H1 (cell line): ENCODE measurements at regions not wholly inside any gene's neighbourhood (a gene's known extent, or its start where the extent isn't known, plus 50 kb on each side); places are given as distances from the start of the nearest gene placed in this dataset.

ENCODE experiments used
- CEBPB ChIP-seq: IDR thresholded peaks from 2 replicates; pipeline ENCODE4 v1.6.1; 2012; ENCODE audit warnings: low read depth, low read length
- SUZ12 ChIP-seq: fragments of 200-600 bp; sonication (generic); IDR thresholded peaks from 2 replicates; pipeline ENCODE4 v1.6.1; 2012; ENCODE audit warnings: mild to moderate bottlenecking, inconsistent platforms, low read length, moderate library complexity, mixed read lengths
- TCF12 ChIP-seq: IDR thresholded peaks from 2 replicates; pipeline ENCODE4 v1.6.1; 2011; ENCODE audit warnings: low read depth, mild to moderate bottlenecking, low read length

- TF ChIP-seq SUZ12 (no peak), TCF12 (no peak), CEBPB (no peak)
Measured at GRCh38 chr5:121762426-121762825, 89.3 kb upstream of the FTMT start (continued).
